RWPE2 (cell line): ENCODE measurements at regions not wholly inside any gene's neighbourhood (a gene's known extent, or its start where the extent isn't known, plus 50 kb on each side); places are given as distances from the start of the nearest gene placed in this dataset.

Experiments used
- ATAC-seq: fragments of 200-7000 bp; cut with Tn5 transposase; 3 replicates; pipeline ENCODE4 v1.9.1; 2021; ENCODE audit warnings: low read depth
- DNase-seq: peaks from one replicate; pipeline ENCODE4 v3.0.0-alpha.2; 2020; ENCODE audit warnings: low spot score
- H3K27ac ChIP-seq: fragments of 450-650 bp; 2 replicates; pipeline ENCODE4 v1.5.1; 2017; ENCODE audit warnings: mild to moderate bottlenecking; ENCODE audit not compliant: poor library complexity, severe bottlenecking
- H3K27me3 ChIP-seq: fragments of 250-450 bp; sonication (Bioruptor Pico); 2 replicates; pipeline ENCODE4 v1.5.1; 2021; ENCODE audit warnings: mild to moderate bottlenecking, moderate library complexity; ENCODE audit not compliant: insufficient read depth, poor library complexity, severe bottlenecking
- H3K36me3 ChIP-seq: fragments of 250-450 bp; sonication (Bioruptor Pico); 2 replicates; pipeline ENCODE4 v1.5.1; 2020; ENCODE audit warnings: low read depth, mild to moderate bottlenecking, moderate library complexity
- H3K4me1 ChIP-seq: fragments of 250-450 bp; sonication (Bioruptor Pico); 2 replicates; pipeline ENCODE4 v1.5.1; 2021; ENCODE audit warnings: mild to moderate bottlenecking, moderate library complexity; ENCODE audit not compliant: insufficient read depth, poor library complexity, severe bottlenecking
- H3K4me3 ChIP-seq: fragments of 250-450 bp; sonication (Bioruptor Pico); 2 replicates; pipeline ENCODE4 v1.5.1; 2021; ENCODE audit warnings: mild to moderate bottlenecking, moderate library complexity; ENCODE audit not compliant: severe bottlenecking
- H3K9me3 ChIP-seq: fragments of 250-450 bp; sonication (Bioruptor Pico); 2 replicates; pipeline ENCODE4 v1.5.1; 2021; ENCODE audit warnings: mild to moderate bottlenecking, moderate library complexity; ENCODE audit not compliant: severe bottlenecking
- TF ChIP-seq, protein P1 (sequence below): fragments of 450-650 bp; IDR thresholded peaks from one replicate; pipeline ENCODE4 v1.5.1; 2017; ENCODE audit warnings: mild to moderate bottlenecking, moderate library complexity; ENCODE audit not compliant: poor library complexity, severe bottlenecking

GRCh38 chr4:31075969-31076368, 355.8 kb downstream of the PCDH7 start:
- DNase-seq = no peak
- no peak overlapping the region for H3K27ac ChIP-seq
- no peaks in the 10 kb centered on the region for H3K36me3 ChIP-seq
- no peak overlapping the region for H3K4me3 ChIP-seq
- no peaks in the 10 kb centered on the region for H3K27me3 ChIP-seq
- no peaks in the 10 kb centered on the region for H3K9me3 ChIP-seq
- no peak for ATAC-seq
- TF ChIP-seq, protein P1, sequence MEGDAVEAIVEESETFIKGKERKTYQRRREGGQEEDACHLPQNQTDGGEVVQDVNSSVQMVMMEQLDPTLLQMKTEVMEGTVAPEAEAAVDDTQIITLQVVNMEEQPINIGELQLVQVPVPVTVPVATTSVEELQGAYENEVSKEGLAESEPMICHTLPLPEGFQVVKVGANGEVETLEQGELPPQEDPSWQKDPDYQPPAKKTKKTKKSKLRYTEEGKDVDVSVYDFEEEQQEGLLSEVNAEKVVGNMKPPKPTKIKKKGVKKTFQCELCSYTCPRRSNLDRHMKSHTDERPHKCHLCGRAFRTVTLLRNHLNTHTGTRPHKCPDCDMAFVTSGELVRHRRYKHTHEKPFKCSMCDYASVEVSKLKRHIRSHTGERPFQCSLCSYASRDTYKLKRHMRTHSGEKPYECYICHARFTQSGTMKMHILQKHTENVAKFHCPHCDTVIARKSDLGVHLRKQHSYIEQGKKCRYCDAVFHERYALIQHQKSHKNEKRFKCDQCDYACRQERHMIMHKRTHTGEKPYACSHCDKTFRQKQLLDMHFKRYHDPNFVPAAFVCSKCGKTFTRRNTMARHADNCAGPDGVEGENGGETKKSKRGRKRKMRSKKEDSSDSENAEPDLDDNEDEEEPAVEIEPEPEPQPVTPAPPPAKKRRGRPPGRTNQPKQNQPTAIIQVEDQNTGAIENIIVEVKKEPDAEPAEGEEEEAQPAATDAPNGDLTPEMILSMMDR = no peak
- peaks cover 10% of the 10 kb centered on the region for H3K4me1 ChIP-seq

GRCh38 chr4:31078661-31079060, 358.5 kb downstream of the PCDH7 start:
- H3K27me3 ChIP-seq = no peaks in the 10 kb centered on the region
- TF ChIP-seq, protein P1 = no peak
- ATAC-seq (no peak), DNase-seq (no peak)
- peaks cover 9% of the 10 kb centered on the region for H3K4me1 ChIP-seq
- H3K27ac ChIP-seq = no peak overlapping the region
- H3K9me3 ChIP-seq = no peaks in the 10 kb centered on the region
- no peak overlapping the region for H3K4me3 ChIP-seq
- no peaks in the 10 kb centered on the region for H3K36me3 ChIP-seq

- no peaks in the 10 kb centered on the region for H3K36me3 ChIP-seq
- peak; percentile 25; the same call in 1 of the 3 replicates for ATAC-seq
- no peak overlapping the region for H3K4me3 ChIP-seq
- TF ChIP-seq, protein P1 = no peak
- no peak overlapping the region for H3K27ac ChIP-seq
- no peaks in the 10 kb centered on the region for H3K9me3 ChIP-seq
- no peak for DNase-seq
- no peaks in the 10 kb centered on the region for H3K27me3 ChIP-seq
- H3K4me1 ChIP-seq = peaks cover 17% of the 10 kb centered on the region
These were observed 360.7 kb downstream of the PCDH7 start for GRCh38 chr4:31080887-31081286.

- H3K27ac ChIP-seq = no peak overlapping the region
- no peak overlapping the region for H3K4me3 ChIP-seq
- DNase-seq (no peak), ATAC-seq (peak; percentile 63; the same call in 2 of the 3 replicates)
- TF ChIP-seq, protein P1 = no peak
- H3K9me3 ChIP-seq = no peaks in the 10 kb centered on the region
- peaks cover 17% of the 10 kb centered on the region for H3K4me1 ChIP-seq
- H3K27me3 ChIP-seq = no peaks in the 10 kb centered on the region
- H3K36me3 ChIP-seq = no peaks in the 10 kb centered on the region
These were observed 361.2 kb downstream of the PCDH7 start for GRCh38 chr4:31081366-31081765.

DNA sequence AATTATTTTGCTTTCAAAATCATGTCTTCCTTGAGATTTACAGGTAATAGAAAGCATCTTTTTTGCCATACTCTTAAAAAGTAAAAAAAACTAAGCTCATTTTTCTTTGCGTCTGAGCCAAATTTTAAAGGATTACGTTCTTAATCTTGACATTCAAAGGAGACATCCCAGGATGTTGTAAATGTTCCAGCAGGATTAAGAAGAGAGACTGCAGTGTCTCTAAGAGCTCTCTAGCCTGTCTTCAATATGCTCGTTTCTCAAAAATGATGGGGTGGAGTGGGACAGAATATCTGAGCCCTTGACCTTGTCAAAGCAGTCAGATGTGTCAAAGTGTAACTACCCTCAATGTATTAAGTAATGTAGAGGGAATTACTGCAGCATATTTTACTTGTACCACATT, 363.3 kb downstream of the PCDH7 start:
- no peak overlapping the region for H3K27ac ChIP-seq
- H3K4me3 ChIP-seq = no peak overlapping the region
- no peaks in the 10 kb centered on the region for H3K36me3 ChIP-seq
- ATAC-seq (no peak), DNase-seq (no peak)
- TF ChIP-seq, protein P1 = no peak
- peaks cover 23% of the 10 kb centered on the region for H3K4me1 ChIP-seq
- no peaks in the 10 kb centered on the region for H3K27me3 ChIP-seq
- H3K9me3 ChIP-seq = no peaks in the 10 kb centered on the region
